GM18870 (cell line): ENCODE measurements at regions not wholly inside any gene's neighbourhood (a gene's known extent, or its start where the extent isn't known, plus 50 kb on each side); places are given as distances from the start of the nearest gene placed in this dataset.
"Not testable (repeated sequence)": the region's sequence is repeated elsewhere in the genome, so short reads cannot be mapped to it uniquely, and the experiment has no call there.

ENCODE experiments used
- ATAC-seq: cut with Tn5 transposase; IDR thresholded peaks from one replicate; pipeline ENCODE4 v1.9.1; 2021; ENCODE audit warnings: moderate library complexity; ENCODE audit not compliant: unreplicated experiment

DNA sequence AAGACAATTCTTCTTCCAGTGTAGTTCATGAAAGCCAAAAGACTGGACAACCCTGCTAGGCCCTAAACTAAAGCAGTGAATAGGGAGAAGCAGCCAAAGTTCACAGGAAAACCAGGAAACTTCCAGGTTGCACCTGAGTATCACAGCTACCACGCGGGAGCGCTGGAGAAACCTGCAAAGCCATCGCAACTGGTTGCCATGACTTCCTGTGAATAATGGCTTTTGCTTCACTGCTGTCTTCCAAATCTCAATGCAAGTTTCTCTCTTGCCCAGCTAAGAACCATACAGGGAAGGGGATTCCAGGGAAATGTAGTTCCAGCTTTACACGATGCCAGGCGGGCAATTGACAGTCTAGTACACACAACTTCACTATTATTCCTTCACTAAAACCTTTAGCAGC lies 114.1 kb downstream of the GXYLT1 start:
- no peak for ATAC-seq

DNA sequence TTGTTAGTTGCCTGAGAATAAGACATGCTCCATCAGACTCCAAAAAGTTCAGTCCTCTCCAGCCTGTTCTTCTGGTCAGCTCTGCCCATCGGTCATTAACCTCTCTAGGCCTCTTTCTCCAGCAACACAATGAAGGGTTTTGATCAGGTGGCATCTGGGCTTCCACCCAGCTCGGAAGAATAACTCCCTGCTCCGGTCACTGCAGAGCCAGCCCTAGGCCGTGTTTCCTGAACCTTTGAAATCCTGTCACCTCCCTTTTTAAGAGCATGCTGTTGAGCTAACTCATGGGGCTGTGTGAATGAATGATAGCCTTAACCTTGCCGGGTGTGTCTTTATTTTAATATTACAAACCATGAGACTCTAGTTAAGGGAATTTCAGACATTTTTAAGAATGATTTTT lies 117.1 kb downstream of the GXYLT1 start:
- ATAC-seq, result no peak

DNA sequence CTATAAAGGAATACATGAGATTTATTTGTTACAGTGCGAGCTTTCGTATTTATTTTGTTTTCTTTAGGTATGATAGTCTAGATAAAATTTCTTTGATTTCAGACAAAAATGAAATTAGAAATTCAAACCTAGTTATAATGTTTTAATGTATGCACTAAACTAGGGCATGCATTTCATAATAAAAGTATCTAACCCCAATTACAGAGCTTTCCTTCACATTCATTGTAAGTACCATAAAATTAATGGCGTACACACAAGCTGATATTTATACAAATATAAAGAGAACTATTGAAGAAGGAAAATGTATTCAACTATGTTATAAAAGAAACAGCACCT lies 120.2 kb downstream of the GXYLT1 start:
- no peak for ATAC-seq

DNA sequence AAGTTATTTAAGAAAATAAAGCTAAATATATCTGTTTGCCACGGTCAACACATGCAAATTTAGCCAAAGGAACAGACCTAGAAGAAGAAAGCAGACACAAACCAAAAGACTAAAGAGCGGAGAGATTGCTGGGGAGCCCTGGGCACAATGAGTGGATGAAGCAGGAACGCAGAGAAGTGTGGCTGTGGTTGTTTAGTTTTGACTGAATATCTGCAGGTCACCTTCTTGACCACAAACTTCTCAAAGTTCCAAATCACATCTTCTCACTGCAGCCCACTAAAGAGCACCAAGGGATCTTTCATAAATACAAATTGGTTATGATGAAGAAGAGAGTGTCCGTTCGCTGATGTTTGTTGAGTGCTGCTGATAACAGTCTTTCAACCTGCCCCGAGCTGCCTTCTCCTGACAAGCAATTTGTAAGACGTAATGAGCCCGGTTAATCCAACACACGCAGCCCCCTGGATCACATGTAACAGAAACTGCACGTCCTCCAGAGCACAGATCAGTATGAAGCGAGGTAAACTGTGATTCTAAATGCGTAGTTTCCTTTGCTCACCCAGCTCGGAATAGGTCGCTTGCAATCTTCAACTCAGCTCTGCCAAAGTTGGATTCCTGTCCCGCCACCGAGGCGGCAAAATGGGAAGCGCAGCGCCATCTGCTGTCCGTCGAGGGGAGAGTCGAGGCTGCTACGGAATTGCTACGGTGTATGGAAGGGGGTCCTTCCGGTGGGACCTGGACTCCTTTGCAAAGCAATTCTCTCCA lies 120.8 kb downstream of the GXYLT1 start:
- peak; percentile 77 for ATAC-seq

DNA sequence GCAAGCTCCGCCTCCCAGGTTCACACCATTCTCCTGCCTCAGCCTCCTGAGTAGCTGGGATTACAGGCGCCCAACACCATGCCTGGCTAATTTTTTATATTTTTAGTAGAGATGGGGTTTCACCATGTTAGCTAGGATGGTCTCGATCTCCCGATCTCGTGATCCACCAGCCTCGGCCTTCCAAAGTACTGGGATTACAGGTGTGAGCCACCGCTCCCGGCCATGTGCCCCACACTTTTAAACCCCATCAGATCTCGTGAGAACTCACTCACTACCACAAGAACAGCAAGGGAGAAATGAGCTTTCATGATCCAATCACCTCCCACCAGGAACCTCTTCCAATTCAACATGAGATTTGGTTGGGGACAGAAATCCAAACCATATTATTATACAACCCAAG lies 122.7 kb downstream of the GXYLT1 start:
- ATAC-seq, result not testable (repeated sequence)

DNA sequence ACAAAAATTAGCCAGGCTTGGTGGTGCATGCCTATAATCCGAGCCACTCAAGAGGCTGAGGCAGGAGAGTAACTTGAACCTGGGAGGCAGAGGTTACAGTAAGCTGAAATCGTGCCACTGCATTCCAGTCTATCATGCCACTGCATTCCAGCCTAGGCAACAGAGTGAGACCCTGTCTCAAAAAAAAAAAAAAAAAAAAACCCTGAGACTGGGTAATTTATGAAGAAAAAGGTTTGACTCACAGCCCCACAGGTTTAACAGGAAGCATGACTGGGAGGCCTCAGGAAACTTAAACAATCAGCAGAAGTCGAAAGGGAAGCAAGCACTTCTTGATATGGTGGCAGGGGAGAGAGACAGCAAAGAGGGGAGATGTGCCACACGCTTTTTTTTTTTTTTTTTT lies 123.2 kb downstream of the GXYLT1 start:
- no peak for ATAC-seq

DNA sequence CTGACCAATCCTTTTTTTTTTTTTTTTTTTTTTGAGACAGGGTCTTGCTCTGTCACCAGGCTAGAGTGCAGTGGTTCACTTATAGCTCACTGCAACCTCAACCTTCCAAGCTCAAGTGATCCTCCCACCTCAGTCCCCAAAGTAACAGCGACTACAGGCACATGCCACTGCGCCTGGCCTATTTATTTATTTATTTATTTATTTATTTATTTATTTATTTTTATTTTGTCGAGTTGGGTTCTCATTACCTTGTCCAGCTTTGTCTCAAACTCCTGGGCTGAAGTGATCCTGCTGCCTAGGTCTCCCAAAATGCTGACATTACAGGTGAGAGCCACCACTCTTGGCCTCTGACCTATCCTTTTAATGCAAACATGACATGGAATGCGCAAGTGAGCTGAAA lies 124.4 kb downstream of the GXYLT1 start:
- no peak for ATAC-seq

DNA sequence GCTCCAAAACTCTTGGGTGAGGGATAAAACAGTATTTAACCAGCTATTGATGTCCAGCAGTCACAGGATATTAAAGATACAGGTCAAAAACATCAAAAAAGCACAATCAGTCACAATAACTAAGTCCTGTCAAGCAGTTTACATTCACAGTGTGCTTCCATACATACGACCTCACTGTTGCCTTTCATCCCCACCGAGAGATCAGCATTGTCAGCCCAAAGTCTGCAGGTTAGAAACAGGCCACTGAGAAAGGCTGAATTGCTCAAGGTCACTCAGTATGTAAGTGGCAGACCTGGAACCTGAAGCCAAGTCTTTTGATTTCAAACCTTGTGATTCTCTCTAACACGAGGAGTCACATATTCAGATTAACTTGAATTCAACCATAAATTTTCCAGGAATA lies 124.9 kb downstream of the GXYLT1 start:
- no peak for ATAC-seq

DNA sequence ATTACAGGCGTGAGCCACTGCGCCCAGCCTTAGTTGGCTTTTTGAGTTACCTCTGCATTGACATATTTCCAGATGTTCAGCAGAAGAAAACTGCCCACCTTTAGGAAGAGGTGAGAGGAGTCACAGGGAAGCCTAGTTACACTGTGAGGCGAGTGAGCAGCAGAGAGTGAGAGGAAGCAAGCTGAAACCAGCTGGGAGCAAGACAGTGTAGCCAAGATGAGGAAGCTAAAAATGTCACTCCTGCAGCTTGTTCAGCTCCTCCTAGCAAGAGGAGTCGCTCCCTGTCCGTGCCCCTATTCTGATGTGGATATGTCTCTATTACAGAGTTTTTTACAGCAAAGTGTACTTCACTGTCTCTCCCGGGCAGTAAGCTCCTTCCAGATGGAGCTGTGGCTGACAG lies 127.6 kb downstream of the GXYLT1 start:
- ATAC-seq, result no peak

DNA sequence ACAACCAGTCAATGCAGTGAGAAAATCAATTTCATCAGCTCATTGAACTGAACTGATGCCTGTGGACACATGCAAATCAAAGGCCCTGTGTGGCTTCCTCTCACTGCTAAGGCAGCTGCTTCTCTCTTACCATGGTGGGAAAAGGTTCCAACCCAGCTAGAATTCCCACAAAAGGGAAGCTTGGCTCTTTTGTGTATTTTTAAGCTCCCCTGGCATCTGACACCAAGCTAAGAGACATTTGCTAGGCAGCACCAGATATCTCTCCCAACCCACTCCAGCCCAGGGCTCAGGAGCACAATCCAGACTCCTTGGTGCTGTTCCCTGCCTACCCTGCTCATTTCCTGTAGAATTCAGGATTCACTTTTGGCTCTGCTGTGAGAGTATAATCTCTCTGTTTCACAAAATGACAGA lies 129.6 kb downstream of the GXYLT1 start:
- ATAC-seq, result no peak

DNA sequence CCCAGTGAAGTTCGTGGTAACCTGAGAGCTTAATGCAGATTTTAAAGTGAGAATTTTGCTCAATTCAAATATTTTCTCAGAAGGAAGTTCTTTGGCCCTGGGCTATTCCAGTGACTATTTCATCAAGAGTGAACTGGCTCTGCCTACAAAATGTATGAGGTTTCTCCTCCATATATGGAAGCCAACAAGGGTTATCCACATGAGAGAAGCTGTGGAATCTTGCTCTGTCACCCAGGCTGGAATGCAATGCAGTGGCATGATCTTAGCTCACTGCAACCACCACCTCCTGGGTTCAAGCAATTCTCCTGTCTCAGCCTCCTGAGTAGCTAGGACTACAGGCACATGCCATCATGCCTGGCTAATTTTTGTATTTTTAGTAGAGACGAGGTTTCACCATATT lies 132.2 kb downstream of the GXYLT1 start:
- not testable (repeated sequence) for ATAC-seq

DNA sequence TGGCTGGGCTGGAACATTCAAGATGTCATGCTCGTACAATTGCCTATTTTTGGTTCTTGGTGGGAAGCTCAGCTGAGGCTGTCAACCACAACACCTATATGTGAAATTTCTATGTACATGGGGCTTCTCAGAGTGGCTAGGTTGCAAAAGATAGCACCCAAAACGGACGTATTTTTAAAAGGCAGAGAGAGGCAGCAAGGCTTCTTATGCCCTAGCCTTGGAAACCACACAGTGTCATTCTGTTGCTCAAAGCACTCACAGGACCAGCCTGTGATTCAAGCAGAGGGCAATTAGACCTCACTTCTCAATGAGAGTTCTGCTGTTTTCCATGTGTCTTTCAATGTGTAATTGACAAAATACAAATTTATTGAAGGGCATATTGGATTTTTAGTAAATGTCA lies 134.0 kb downstream of the GXYLT1 start:
- ATAC-seq, result no peak

DNA sequence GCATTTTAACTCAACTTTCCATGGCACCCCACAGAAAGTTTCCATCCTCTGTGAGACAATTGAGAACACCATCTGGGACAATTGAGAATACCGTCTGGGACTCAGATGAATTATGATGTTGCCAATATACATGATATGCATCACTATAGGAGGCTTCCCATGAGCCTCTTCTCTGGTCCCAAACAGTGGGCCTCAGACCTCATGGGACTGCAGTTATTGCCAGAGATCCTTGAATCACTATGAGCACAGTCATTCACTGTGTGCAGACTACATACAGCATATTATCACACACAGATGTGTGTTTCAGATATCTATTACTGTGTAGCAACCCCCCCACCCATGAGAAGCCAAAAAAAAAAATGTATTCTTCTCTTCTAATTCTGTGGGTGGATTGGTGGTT lies 134.4 kb downstream of the GXYLT1 start:
- ATAC-seq, result no peak

DNA sequence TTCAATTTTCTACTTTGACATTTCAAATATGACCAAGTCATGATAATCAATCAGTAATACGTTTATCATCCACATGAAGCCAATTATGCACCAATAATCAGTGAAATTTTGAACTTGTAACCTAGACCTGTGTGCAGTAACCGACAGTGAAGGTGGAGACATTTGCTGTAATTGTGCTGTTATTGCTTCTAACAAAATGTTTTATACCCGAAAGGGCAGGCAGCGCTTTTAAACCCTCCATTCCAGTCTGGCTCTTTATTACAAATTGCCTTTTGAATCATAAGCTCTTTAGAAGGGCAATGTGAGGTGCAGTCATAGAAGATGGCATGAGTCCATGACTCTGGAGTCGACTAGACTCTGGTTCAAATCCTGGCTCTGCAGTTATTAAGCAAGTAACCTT lies 135.7 kb downstream of the GXYLT1 start:
- ATAC-seq, result no peak

DNA sequence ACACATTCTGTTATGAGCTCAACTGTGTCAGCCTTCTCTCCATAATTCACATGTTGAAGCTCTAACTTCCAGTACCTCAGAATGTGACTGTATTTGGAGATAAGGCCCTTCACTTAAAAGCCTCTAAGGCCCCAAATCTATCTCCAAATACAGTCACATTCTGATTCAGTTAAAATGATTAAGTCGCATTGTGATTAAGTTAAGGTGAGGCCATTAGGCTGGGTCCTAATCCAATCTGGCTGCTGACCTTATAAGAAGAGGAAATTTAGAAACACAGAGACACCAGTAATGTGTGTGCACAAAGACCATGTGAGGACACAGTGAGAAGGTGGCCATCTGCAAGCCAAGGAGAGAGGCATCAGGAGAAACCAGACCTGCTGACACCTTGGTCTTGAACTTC lies 141.6 kb downstream of the GXYLT1 start:
- ATAC-seq, result no peak

DNA sequence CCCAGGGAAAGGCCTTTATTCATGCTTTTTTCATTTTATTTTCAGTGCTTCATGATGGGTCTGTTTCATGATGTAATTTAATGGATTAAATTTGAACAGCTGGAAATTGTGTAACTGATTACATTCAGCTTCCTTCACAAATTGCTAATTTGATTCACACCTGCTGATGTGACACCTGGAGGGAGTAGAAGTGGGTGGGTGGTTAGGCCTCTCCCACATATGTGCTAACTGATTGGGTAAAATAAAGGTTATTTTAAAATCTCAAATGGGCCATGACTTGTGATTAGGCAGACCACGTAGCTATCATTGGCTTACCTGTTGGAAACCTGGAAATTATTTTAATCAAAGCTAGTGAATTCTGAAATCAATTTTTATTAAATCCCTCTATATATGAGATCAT lies 142.1 kb downstream of the GXYLT1 start:
- no peak for ATAC-seq

DNA sequence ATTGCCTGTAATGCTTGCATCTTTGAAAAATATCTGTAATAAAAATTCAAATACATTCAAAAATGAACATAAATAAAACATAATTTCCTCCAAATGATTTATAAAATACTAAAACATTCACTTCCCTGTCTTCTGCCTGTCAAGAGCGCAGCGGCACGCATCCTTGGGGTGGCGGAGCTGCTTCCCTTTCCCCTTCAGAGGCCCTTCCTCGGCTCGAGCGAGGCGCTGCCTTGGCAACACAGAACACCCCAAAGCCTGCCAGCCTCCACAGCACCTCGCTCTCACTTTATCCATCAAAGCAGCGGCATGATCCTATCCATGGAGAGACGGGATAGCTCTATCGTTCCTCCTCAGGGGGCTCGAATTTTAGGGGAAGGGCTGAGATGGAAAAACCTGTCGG lies 146.2 kb downstream of the GXYLT1 start:
- no peak for ATAC-seq

DNA sequence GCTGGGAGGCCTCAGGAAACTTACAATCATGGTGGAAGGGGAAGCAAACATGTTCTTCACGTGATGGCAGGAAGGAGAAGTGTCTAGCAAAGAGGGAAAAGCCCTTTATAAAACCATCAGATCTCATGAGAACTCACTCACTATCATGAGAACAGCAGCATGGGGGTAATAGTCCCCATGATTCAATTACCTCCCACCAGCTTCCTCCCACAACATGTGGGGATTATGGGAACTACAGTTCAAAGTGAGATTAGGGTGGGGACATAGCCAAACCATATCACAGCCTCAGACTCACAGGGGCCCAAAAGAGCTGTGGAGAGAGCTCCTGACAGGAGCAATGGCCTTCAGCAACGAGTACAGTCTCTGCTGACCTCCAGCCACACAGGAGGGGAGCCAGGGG lies 151.4 kb downstream of the GXYLT1 start:
- ATAC-seq, result no peak

DNA sequence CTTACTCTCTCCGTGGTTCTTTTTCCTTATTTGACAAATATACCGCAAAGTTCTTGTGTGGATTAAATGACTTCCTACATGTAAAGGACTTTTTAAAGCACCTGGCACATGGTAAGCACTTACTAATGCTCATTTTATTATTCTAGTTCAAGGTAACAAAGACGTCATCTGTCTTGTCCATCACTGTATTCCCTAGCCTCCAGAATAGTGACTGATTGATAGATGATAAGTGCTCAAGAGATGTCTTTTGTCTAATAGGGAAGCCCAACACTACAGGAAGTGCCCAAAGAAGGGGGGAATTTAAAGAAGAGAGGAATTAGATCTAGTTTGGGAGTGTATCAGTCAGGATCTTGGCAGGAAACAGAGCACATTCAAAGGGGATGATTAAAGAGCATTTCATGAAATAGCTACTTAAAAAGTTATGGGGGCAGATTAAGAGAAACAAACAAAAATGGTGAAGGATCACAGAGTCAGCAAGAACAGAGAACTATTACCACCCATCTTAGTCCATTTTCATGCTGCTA lies 151.9 kb downstream of the GXYLT1 start:
- no peak for ATAC-seq

DNA sequence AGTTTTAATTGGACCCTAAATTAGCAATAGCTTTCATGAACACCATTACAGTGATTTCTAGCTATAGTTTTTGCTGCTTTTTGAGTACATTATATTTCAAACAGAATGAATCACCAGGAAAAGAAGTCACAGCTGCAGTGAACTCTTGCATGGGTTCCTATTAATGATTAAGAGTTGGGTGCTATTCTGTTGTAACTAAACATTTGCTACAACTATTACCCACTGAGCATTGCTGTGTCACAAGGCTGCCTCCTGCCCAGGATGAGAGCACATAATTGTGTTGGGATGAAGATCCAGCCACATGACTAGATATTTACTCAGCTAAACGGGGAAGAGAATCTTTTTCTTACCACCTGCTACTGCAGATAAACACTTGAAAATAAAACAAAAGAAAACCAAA lies 152.7 kb downstream of the GXYLT1 start:
- ATAC-seq, result no peak

DNA sequence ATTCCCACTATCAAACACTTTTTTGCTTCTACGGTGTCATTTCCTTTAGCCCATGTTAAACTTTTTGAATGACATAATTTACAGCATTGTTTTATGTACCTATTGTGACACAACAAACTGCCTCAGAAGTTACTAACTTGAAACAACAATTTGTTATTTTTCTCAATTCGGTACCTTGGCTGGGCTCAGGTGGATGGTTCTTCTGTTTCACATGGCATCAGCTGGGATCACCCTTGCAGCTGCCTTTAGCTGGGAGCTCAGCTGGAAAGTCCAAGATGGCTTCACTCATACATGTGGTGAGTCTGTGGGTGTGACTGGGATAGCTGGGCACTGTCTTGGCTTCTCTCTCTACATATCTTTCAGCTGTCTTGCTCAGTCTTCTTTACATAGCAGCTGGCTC lies 156.0 kb downstream of the GXYLT1 start:
- no peak for ATAC-seq

DNA sequence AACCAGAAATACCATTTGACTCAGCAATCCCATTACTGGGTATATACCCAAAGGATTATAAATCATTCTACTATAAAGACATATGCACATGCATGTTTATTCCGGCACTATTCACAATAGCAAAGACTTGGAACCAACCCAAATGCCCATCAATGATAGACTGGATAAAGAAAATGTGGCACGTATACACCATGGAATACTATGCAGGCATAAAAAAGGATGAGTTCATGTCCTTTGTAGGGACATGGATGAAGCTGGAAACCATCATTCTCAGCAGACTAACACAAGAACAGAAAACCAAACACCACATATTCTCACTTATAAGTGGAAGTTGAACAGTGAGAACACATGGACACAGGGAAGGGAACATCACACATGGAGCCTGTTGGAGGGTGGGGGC lies 158.2 kb downstream of the GXYLT1 start:
- ATAC-seq, result not testable (repeated sequence)

DNA sequence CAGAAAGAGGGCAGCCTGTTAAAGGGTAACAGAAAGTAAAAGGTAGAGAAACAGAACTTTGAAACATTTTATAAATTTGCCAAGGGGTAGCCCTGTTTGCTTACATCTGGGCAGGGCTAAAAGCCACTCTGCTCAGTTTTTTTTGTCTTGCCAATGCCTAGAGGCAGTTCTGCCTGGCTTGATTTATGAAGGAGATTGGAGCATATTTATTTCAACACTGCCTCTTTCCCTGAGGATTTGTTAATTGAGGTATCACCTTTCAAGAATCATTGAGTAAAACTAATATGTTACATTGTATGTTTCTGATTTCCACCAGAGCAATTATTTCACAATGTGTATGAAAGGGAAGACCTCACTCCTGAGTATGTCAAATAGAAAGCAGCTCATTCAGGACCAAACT lies 160.8 kb downstream of the GXYLT1 start:
- ATAC-seq, result no peak
